ENCODE measurements at regions not wholly inside any gene's neighbourhood (a gene's known extent, or its start where the extent isn't known, plus 50 kb on each side); places are given as distances from the start of the nearest gene placed in this dataset.

DNA sequence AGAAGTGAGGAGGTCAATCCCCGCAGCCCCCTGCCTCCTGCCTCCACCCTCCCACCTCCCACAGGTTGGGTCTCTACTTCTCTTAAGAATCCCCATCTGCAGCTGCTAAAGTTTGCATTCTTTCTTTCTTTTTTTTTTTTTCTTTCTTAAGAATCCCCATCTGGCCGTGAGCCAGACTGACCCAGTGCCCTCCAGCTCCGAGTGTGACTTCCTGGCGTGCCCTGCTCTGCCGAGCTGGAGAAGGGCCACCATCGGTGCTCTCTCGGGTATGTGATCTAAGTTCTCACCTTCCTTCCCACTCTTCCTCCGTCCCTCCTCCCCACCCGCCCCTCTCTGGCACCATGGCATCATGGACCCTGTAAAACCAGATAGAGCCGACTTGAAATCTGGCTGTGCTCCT, 66.7 kb upstream of the LMO1 start:
- ChIA-PET SMC1A (ENCODE audit: uncharacterized antibody, unreplicated experiment) (interaction anchor here (1.2 kb wide), 1 partner anchor 10 kb away, joined by 3 read pairs; no protein-coding TSS in a partner anchor), CTCF (interaction anchor here (1.8 to 3.8 kb wide), 3 partner anchors 12 to 235 kb away, joined by 5 to 53 read pairs (median 9); no protein-coding TSS in a partner anchor), POLR2A (interaction anchor here (0.7 kb wide), 1 partner anchor 12 kb away, joined by 3 read pairs; no protein-coding TSS in a partner anchor), RAD21 (ENCODE audit: unreplicated experiment) (interaction anchor here (0.6 kb wide), 1 partner anchor 360 kb away, joined by 3 read pairs; no protein-coding TSS in a partner anchor)
- Histone ChIP-seq H3K9me3 (replicated peaks; ENCODE audit: control insufficient read depth, insufficient read depth, low read length) (no peaks in the 10 kb centered on the region), H3K4me3 (no peak overlapping the region), H3K79me2 (ENCODE audit: control insufficient read depth, insufficient read depth, low read length) (no peaks in the 10 kb centered on the region), H3K27me3 (replicated peaks in 1 of 2; ENCODE audit: control insufficient read depth in 2 of 2, insufficient read depth in 2 of 2, low read length in 1 of 2) (no peaks in the 10 kb centered on the region), H4K20me1 (ENCODE audit: control insufficient read depth, insufficient read depth) (no peaks in the 10 kb centered on the region), H3K4me2 (ENCODE audit: control insufficient read depth, insufficient read depth) (no peak overlapping the region), H3K9ac (ENCODE audit: control insufficient read depth, insufficient read depth, low read length) (no peak overlapping the region), H2AFZ (ENCODE audit: control insufficient read depth, low read depth, low read length) (no peak overlapping the region), H3K4me1 (ENCODE audit: control insufficient read depth, insufficient read depth, low read length) (peaks cover 28% of the 10 kb centered on the region), H3K36me3 (ENCODE audit: control insufficient read depth in 2 of 2, insufficient read depth in 2 of 2, low read length in 1 of 2) (no peaks in the 10 kb centered on the region), H3K27ac (ENCODE audit: control insufficient read depth, insufficient read depth) (no peak overlapping the region)
- in situ Hi-C loops (cut with MboI) (no loop called here), intact Hi-C loops (cut with micrococcal nuclease; ENCODE audit: unreplicated experiment) (no loop called here)
- FAIRE-seq (no peak), ATAC-seq (no peak), DNase-seq (ENCODE audit: low read depth, low spot score) (no peak)
- WGBS (ENCODE audit: insufficient coverage, insufficient replicate concordance, low lambda C conversion rate, missing lambda C conversion rate): 75% methylated on average over 7 of the region's 10 CpGs
- no TSS peak for BruUV-seq (replicated peaks)
- TF ChIP-seq MEF2B (IDR thresholded peaks at IDR 0.05; ENCODE audit: partially characterized antibody, poor library complexity, severe bottlenecking) (no peak), TAF1 (IDR thresholded peaks at IDR 0.05; ENCODE audit: borderline replicate concordance, low read depth, low read length) (no peak), SREBF1 (IDR thresholded peaks at IDR 0.05; ENCODE audit: low read length) (no peak), HDGF (IDR thresholded peaks at IDR 0.05) (no peak), GATAD2B (conservative IDR thresholded peaks at IDR 0.05; ENCODE audit: low read depth) (no peak), FOS (IDR thresholded peaks at IDR 0.05; ENCODE audit: borderline replicate concordance, extremely low read depth, insufficient read length) (no peak)
- TF ChIP-seq, protein P1, sequence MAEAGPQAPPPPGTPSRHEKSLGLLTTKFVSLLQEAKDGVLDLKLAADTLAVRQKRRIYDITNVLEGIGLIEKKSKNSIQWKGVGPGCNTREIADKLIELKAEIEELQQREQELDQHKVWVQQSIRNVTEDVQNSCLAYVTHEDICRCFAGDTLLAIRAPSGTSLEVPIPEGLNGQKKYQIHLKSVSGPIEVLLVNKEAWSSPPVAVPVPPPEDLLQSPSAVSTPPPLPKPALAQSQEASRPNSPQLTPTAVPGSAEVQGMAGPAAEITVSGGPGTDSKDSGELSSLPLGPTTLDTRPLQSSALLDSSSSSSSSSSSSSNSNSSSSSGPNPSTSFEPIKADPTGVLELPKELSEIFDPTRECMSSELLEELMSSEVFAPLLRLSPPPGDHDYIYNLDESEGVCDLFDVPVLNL (IDR thresholded peaks at IDR 0.05; ENCODE audit: low read depth, low read length): no peak
